ENCODE measurements at regions not wholly inside any gene's neighbourhood (a gene's known extent, or its start where the extent isn't known, plus 50 kb on each side); places are given as distances from the start of the nearest gene placed in this dataset.

- Mint-ChIP-seq H3K4me1 (ENCODE audit: unreplicated experiment) (peaks cover 4% of the 10 kb centered on the region), H3K27ac (ENCODE audit: unreplicated experiment) (no peak overlapping the region), H3K4me3 (ENCODE audit: unreplicated experiment) (no peak overlapping the region), H3K27me3 (ENCODE audit: unreplicated experiment) (no peaks in the 10 kb centered on the region), H3K9me3 (ENCODE audit: unreplicated experiment) (peaks cover 6% of the 10 kb centered on the region), H3K36me3 (ENCODE audit: unreplicated experiment) (no peaks in the 10 kb centered on the region)
- DNase-seq (ENCODE audit: extremely low spot score, unreplicated experiment) = no peak
- TF ChIP-seq CTCF (IDR thresholded peaks at IDR 0.05) = no peak
These were observed 215.5 kb upstream of the CNKSR2 start for GRCh38 chrX:21158678-21159077.

GRCh38 chrX:21166272-21166982 lies 207.8 kb upstream of the CNKSR2 start:
- H3K4me1 Mint-ChIP-seq (ENCODE audit: unreplicated experiment) = peaks cover 9% of the 10 kb centered on the region
- no peak overlapping the region for H3K27ac Mint-ChIP-seq (ENCODE audit: unreplicated experiment)
- TF ChIP-seq CTCF (IDR thresholded peaks at IDR 0.05) = no peak
- H3K36me3 Mint-ChIP-seq (ENCODE audit: unreplicated experiment) = no peaks in the 10 kb centered on the region
- no peaks in the 10 kb centered on the region for H3K27me3 Mint-ChIP-seq (ENCODE audit: unreplicated experiment)
- H3K4me3 Mint-ChIP-seq (ENCODE audit: unreplicated experiment) = no peak overlapping the region
- H3K9me3 Mint-ChIP-seq (ENCODE audit: unreplicated experiment) = no peaks in the 10 kb centered on the region
- no peak for DNase-seq (ENCODE audit: extremely low spot score, unreplicated experiment)

GRCh38 chrX:21167011-21167410 lies 207.2 kb upstream of the CNKSR2 start:
- no peak overlapping the region for H3K27ac Mint-ChIP-seq (ENCODE audit: unreplicated experiment)
- H3K4me3 Mint-ChIP-seq (ENCODE audit: unreplicated experiment) = no peak overlapping the region
- no peak for DNase-seq (ENCODE audit: extremely low spot score, unreplicated experiment)

GRCh38 chrX:21167494-21167893 lies 206.7 kb upstream of the CNKSR2 start:
- Mint-ChIP-seq H3K27ac (ENCODE audit: unreplicated experiment) (no peak overlapping the region), H3K27me3 (ENCODE audit: unreplicated experiment) (no peaks in the 10 kb centered on the region), H3K9me3 (ENCODE audit: unreplicated experiment) (no peaks in the 10 kb centered on the region), H3K4me1 (ENCODE audit: unreplicated experiment) (peaks cover 9% of the 10 kb centered on the region), H3K36me3 (ENCODE audit: unreplicated experiment) (no peaks in the 10 kb centered on the region), H3K4me3 (ENCODE audit: unreplicated experiment) (no peak overlapping the region)
- TF ChIP-seq CTCF (IDR thresholded peaks at IDR 0.05) = no peak
- no peak for DNase-seq (ENCODE audit: extremely low spot score, unreplicated experiment)

More at GRCh38 chrX:21167011-21167410, 207.2 kb upstream of the CNKSR2 start:
- no peaks in the 10 kb centered on the region for H3K27me3 Mint-ChIP-seq (ENCODE audit: unreplicated experiment)
- peaks cover 9% of the 10 kb centered on the region for H3K4me1 Mint-ChIP-seq (ENCODE audit: unreplicated experiment)
- no peaks in the 10 kb centered on the region for H3K9me3 Mint-ChIP-seq (ENCODE audit: unreplicated experiment)
- no peaks in the 10 kb centered on the region for H3K36me3 Mint-ChIP-seq (ENCODE audit: unreplicated experiment)
- no peak for TF ChIP-seq CTCF (IDR thresholded peaks at IDR 0.05)

GRCh38 chrX:21168401-21169160 lies 205.6 kb upstream of the CNKSR2 start:
- no peaks in the 10 kb centered on the region for H3K9me3 Mint-ChIP-seq (ENCODE audit: unreplicated experiment)
- H3K36me3 Mint-ChIP-seq (ENCODE audit: unreplicated experiment) = no peaks in the 10 kb centered on the region
- no peak for TF ChIP-seq CTCF (IDR thresholded peaks at IDR 0.05)
- H3K4me1 Mint-ChIP-seq (ENCODE audit: unreplicated experiment) = peaks cover 9% of the 10 kb centered on the region
- no peaks in the 10 kb centered on the region for H3K27me3 Mint-ChIP-seq (ENCODE audit: unreplicated experiment)
- no peak overlapping the region for H3K27ac Mint-ChIP-seq (ENCODE audit: unreplicated experiment)
- no peak overlapping the region for H3K4me3 Mint-ChIP-seq (ENCODE audit: unreplicated experiment)
- DNase-seq (ENCODE audit: extremely low spot score, unreplicated experiment) = no peak
